ENCODE measurements at regions not wholly inside any gene's neighbourhood (a gene's known extent, or its start where the extent isn't known, plus 50 kb on each side); places are given as distances from the start of the nearest gene placed in this dataset.

DNA sequence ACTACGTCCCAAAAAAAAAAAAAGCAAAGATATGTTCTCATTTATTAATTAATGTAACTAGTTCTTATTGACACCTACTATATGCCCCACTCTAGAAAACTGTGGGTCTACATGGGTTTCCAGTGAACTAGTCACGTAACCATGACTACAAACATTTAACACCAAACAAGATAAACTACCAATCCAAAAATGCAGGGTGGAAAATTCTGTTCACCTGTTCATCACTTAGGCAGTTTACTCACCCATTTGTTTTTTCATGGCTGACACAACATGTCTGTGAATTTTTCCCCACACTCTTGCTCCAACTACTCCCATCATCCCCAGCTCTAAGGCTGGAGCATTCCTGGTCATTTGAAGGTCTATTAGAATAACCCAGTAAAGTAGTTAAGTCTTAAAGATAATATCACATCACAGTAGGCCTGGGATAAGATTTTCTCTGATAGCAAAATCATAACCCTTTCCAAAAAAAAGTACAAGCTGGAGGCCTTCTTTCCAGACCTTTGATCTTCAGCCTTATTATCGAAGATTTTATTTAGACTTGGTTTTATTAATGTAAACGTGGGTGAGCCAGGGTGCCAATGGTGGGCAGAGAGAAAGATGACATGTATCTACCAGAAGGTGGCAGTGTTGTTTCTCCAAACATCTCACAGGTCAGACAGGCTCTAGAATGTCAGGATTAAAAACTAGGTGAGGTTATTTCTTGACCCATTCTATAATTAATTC, 61.6 kb upstream of the DAAM1 start (continued):
- TF ChIP-seq, protein P1, sequence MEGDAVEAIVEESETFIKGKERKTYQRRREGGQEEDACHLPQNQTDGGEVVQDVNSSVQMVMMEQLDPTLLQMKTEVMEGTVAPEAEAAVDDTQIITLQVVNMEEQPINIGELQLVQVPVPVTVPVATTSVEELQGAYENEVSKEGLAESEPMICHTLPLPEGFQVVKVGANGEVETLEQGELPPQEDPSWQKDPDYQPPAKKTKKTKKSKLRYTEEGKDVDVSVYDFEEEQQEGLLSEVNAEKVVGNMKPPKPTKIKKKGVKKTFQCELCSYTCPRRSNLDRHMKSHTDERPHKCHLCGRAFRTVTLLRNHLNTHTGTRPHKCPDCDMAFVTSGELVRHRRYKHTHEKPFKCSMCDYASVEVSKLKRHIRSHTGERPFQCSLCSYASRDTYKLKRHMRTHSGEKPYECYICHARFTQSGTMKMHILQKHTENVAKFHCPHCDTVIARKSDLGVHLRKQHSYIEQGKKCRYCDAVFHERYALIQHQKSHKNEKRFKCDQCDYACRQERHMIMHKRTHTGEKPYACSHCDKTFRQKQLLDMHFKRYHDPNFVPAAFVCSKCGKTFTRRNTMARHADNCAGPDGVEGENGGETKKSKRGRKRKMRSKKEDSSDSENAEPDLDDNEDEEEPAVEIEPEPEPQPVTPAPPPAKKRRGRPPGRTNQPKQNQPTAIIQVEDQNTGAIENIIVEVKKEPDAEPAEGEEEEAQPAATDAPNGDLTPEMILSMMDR (IDR thresholded peaks at IDR 0.05 in 2 of 3, conservative IDR thresholded peaks at IDR 0.05 in 1 of 3; ENCODE audit: control insufficient read depth in 2 of 3, extremely low read depth in 1 of 3, insufficient read depth in 1 of 3, low read depth in 3 of 3, low read length in 3 of 3) = peak; percentile 64 to 87 (median 64)

DNA sequence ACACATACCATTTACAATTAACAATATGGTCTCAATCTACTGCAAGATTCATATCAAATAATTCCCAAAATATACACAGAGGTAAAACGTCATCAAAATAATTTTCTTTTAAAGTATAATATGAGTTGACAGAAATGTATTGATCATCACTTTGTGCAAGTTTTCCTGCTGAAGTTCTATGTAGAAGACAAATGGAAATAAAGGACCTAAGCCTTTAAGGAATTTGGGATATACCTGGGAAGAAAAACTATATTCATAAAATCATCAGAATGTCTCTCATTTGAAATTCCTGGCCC, 61.1 kb upstream of the DAAM1 start:
- no peak overlapping the region for H3K27ac ChIP-seq (ENCODE audit: control insufficient read depth, insufficient read depth)
- H3K4me1 ChIP-seq (ENCODE audit: control insufficient read depth, insufficient read depth, low read length) = no peaks in the 10 kb centered on the region
- SMC1A ChIA-PET (ENCODE audit: uncharacterized antibody, unreplicated experiment) = interaction anchor here (0.9 to 7.5 kb wide), 10 partner anchors 9 to 317 kb away, joined by 3 to 104 read pairs (median 4); partner anchors contain the start of gene DAAM1
- 44% methylated on average over 1 of the region's 1 CpG for WGBS (ENCODE audit: insufficient coverage, insufficient replicate concordance, low lambda C conversion rate, missing lambda C conversion rate)
- no peak overlapping the region for H3K9ac ChIP-seq (ENCODE audit: control insufficient read depth, insufficient read depth, low read length)
- POLR2A ChIA-PET = no interaction called here
- no peaks in the 10 kb centered on the region for H3K27me3 ChIP-seq (replicated peaks in 1 of 2; ENCODE audit: control insufficient read depth in 2 of 2, insufficient read depth in 2 of 2, low read length in 1 of 2)
- H3K9me3 ChIP-seq (replicated peaks; ENCODE audit: control insufficient read depth, insufficient read depth, low read length) = no peaks in the 10 kb centered on the region
- no peaks in the 10 kb centered on the region for H3K36me3 ChIP-seq (ENCODE audit: control insufficient read depth in 2 of 2, insufficient read depth in 2 of 2, low read length in 1 of 2)
- no peak for ATAC-seq
- in situ Hi-C loops (cut with MboI) = loop anchor here (5.0 kb wide), 2 partner anchors 315 to 450 kb away; partner anchors contain the start of gene CCDC175
- FAIRE-seq = no peak
- no peaks in the 10 kb centered on the region for H3K79me2 ChIP-seq (ENCODE audit: control insufficient read depth, insufficient read depth, low read length)
- no peak for DNase-seq (ENCODE audit: low read depth, low spot score)
- no peak overlapping the region for H3K4me3 ChIP-seq
- intact Hi-C loops (cut with micrococcal nuclease; ENCODE audit: unreplicated experiment) = loop anchor here (1.0 to 2.0 kb wide), 6 partner anchors 127 to 449 kb away; partner anchors contain the start of gene CCDC175
- no peak overlapping the region for H2AFZ ChIP-seq (ENCODE audit: control insufficient read depth, low read depth, low read length)
- TF ChIP-seq KDM1A (IDR thresholded peaks at IDR 0.05; ENCODE audit: borderline replicate concordance) (no peak), NR2F1 (conservative IDR thresholded peaks at IDR 0.05) (0 out of 2 replicates have a peak, but pooled peaks have one; percentile 18)
- TF ChIP-seq, protein P2, sequence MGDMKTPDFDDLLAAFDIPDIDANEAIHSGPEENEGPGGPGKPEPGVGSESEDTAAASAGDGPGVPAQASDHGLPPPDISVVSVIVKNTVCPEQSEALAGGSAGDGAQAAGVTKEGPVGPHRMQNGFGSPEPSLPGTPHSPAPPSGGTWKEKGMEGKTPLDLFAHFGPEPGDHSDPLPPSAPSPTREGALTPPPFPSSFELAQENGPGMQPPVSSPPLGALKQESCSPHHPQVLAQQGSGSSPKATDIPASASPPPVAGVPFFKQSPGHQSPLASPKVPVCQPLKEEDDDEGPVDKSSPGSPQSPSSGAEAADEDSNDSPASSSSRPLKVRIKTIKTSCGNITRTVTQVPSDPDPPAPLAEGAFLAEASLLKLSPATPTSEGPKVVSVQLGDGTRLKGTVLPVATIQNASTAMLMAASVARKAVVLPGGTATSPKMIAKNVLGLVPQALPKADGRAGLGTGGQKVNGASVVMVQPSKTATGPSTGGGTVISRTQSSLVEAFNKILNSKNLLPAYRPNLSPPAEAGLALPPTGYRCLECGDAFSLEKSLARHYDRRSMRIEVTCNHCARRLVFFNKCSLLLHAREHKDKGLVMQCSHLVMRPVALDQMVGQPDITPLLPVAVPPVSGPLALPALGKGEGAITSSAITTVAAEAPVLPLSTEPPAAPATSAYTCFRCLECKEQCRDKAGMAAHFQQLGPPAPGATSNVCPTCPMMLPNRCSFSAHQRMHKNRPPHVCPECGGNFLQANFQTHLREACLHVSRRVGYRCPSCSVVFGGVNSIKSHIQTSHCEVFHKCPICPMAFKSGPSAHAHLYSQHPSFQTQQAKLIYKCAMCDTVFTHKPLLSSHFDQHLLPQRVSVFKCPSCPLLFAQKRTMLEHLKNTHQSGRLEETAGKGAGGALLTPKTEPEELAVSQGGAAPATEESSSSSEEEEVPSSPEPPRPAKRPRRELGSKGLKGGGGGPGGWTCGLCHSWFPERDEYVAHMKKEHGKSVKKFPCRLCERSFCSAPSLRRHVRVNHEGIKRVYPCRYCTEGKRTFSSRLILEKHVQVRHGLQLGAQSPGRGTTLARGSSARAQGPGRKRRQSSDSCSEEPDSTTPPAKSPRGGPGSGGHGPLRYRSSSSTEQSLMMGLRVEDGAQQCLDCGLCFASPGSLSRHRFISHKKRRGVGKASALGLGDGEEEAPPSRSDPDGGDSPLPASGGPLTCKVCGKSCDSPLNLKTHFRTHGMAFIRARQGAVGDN (IDR thresholded peaks at IDR 0.05) = 0 out of 2 replicates have a peak, but pooled peaks have one; percentile 9
- no TSS peak for BruUV-seq (replicated peaks)
- RAD21 ChIA-PET (ENCODE audit: unreplicated experiment) = interaction anchor here (4.5 kb wide), 1 partner anchor 316 kb away, joined by 45 read pairs; no protein-coding TSS in a partner anchor
- no peaks in the 10 kb centered on the region; the same call in 1 of the 2 replicates for H4K20me1 ChIP-seq (ENCODE audit: control insufficient read depth, insufficient read depth)
- CTCF ChIA-PET = interaction anchor here (0.9 to 4.7 kb wide), 8 partner anchors 18 to 451 kb away, joined by 3 to 99 read pairs (median 6); no protein-coding TSS in a partner anchor
- no peak overlapping the region for H3K4me2 ChIP-seq (ENCODE audit: control insufficient read depth, insufficient read depth)

All from GM12878 (cell line).